GM21723 (cell line): ENCODE measurements at regions not wholly inside any gene's neighbourhood (a gene's known extent, or its start where the extent isn't known, plus 50 kb on each side); places are given as distances from the start of the nearest gene placed in this dataset.
A peak's percentile ranks its signal among the peaks of the same experiment; 100 is the strongest.

Source experiments
- ATAC-seq: cut with Tn5 transposase; IDR thresholded peaks from one replicate; pipeline ENCODE4 v1.9.1; 2021; ENCODE audit warnings: mild to moderate bottlenecking, moderate library complexity; ENCODE audit not compliant: unreplicated experiment

- no peak for ATAC-seq
Measured at GRCh38 chr6:126419901-126420300, 80.0 kb downstream of the CENPW start.

- no peak for ATAC-seq
Measured at GRCh38 chr6:126422912-126423311, 83.0 kb downstream of the CENPW start.

GRCh38 chr6:126427713-126428112 lies 87.8 kb downstream of the CENPW start:
- no peak for ATAC-seq

- ATAC-seq, result no peak
Measured at GRCh38 chr6:126429866-126430265, 90.0 kb downstream of the CENPW start.

GRCh38 chr6:126432564-126432963 lies 92.6 kb downstream of the CENPW start:
- no peak for ATAC-seq

GRCh38 chr6:126433927-126434326 lies 94.0 kb downstream of the CENPW start:
- no peak for ATAC-seq

- no peak for ATAC-seq
Measured at GRCh38 chr6:126437205-126437604, 97.3 kb downstream of the CENPW start.

GRCh38 chr6:126439040-126439439 lies 99.1 kb downstream of the CENPW start:
- ATAC-seq, result no peak

- ATAC-seq, result no peak
Measured at GRCh38 chr6:126440923-126441322, 101.0 kb downstream of the CENPW start.

- no peak for ATAC-seq
Measured at GRCh38 chr6:126444659-126445273, 104.9 kb downstream of the CENPW start.

GRCh38 chr6:126446248-126446647 lies 106.3 kb downstream of the CENPW start:
- ATAC-seq, result no peak

GRCh38 chr6:126447367-126447766 lies 107.5 kb downstream of the CENPW start:
- no peak for ATAC-seq

GRCh38 chr6:126461045-126461444 lies 121.1 kb downstream of the CENPW start:
- ATAC-seq, result no peak

- no peak for ATAC-seq
Measured at GRCh38 chr6:126464245-126464644, 124.3 kb downstream of the CENPW start.

GRCh38 chr6:126475449-126475848 lies 135.5 kb downstream of the CENPW start:
- ATAC-seq, result no peak

- ATAC-seq, result peak; percentile 83
Measured at GRCh38 chr6:126477678-126478077, 137.8 kb downstream of the CENPW start.

- no peak for ATAC-seq
Measured at GRCh38 chr6:126480268-126480667, 140.4 kb downstream of the CENPW start.

- ATAC-seq, result no peak
Measured at GRCh38 chr6:126481319-126481718, 141.4 kb downstream of the CENPW start.

GRCh38 chr6:126504792-126505191 lies 164.9 kb downstream of the CENPW start:
- ATAC-seq, result no peak

- ATAC-seq, result no peak
Measured at GRCh38 chr6:126513198-126513597, 173.3 kb downstream of the CENPW start.

- no peak for ATAC-seq
Measured at GRCh38 chr6:126516411-126516810, 176.5 kb downstream of the CENPW start.

- no peak for ATAC-seq
Measured at GRCh38 chr6:126524811-126525326, 185.0 kb downstream of the CENPW start.

- no peak for ATAC-seq
Measured at GRCh38 chr6:126526547-126526946, 186.6 kb downstream of the CENPW start.
